Renal cortex interstitium (tissue), 11 donors: ENCODE measurements at regions not wholly inside any gene's neighbourhood (a gene's known extent, or its start where the extent isn't known, plus 50 kb on each side); places are given as distances from the start of the nearest gene placed in this dataset.
A peak's percentile ranks its signal among the peaks of the same experiment; 100 is the strongest.
"Not testable (repeated sequence)": the region's sequence is repeated elsewhere in the genome, so short reads cannot be mapped to it uniquely, and the experiment has no call there.

Source experiments
- DNase-seq, 11 donors: peaks; one replicate each; pipeline ENCODE4 v3.0.0-alpha.2; 2013; ENCODE audit warnings: low read depth in 9 of 11, low spot score in 4 of 11; ENCODE audit errors: extremely low read depth in 1 of 11

GRCh38 chr1:60247467-60247866 lies 173.9 kb upstream of the C1orf87 start:
- not testable (repeated sequence) for DNase-seq

- no peak for DNase-seq
These were observed 171.8 kb upstream of the C1orf87 start for GRCh38 chr1:60245324-60245723.

- no peak for DNase-seq
These were observed 171.3 kb upstream of the C1orf87 start for GRCh38 chr1:60244906-60245305.

DNA sequence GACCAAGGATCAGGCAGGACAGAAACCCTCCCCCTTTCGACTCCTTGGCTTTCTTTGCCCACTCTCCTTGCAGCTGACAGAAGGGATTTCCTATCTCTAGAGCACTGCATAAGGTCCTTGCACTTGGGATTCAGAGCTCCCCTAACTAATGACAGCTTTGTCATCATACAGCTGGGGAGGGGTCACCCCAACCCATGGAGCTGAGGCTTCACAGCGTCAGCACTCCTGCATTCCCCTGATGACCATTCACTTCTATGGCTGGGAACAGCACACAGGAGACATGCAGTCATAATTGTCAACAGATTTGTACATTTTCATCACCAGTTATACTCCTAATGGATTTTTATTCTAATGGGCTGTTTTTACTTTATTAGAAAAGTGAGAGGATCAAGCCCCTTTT lies 161.7 kb upstream of the C1orf87 start:
- DNase-seq: no peak

DNA sequence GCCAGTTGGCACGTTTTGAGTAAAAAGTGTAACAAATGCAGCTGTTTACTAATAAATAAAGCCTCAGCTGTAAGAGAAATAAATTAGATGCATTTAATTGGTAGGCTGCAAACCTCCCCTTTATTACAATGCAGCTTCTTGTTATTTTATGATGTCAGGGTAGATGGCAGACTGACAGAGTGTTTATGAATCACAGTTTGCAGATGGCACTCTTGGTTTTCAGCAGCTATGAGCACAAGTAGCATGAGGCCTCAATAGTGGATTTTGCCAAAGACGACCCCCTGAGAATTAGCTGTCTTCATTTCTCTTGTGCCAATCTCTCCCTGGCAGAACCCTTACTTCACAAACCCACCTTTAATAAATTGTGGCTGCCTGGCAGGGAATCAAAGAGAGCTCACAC lies 161.2 kb upstream of the C1orf87 start:
- DNase-seq: no peak

GRCh38 chr1:60229821-60230220 lies 156.3 kb upstream of the C1orf87 start:
- DNase-seq: no peak

GRCh38 chr1:60228041-60228491 lies 154.5 kb upstream of the C1orf87 start:
- DNase-seq: no peak

DNA sequence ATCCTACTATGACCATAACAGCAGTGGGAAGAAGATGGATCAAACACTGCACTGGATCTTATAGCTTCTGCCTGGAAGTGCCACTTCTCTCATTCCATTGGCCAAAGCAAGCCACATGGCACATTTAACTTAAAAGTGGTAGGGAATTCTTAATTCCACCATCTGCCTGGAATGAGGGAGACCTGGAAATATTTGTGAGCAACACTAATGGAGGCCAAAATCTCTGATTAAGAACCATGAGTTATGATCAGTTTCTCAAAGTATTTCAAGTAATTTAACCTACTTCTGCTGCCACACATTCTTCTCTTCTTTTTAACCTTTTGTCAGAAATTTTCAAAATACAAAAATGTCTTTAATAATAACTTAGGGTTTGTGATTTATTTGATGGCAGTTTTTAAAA lies 154.0 kb upstream of the C1orf87 start:
- no peak for DNase-seq

GRCh38 chr1:60225486-60225885 lies 151.9 kb upstream of the C1orf87 start:
- DNase-seq: no peak

GRCh38 chr1:60224523-60224922 lies 151.0 kb upstream of the C1orf87 start:
- DNase-seq: no peak

- DNase-seq: no peak
These were observed 149.6 kb upstream of the C1orf87 start for GRCh38 chr1:60223158-60223557.

DNA sequence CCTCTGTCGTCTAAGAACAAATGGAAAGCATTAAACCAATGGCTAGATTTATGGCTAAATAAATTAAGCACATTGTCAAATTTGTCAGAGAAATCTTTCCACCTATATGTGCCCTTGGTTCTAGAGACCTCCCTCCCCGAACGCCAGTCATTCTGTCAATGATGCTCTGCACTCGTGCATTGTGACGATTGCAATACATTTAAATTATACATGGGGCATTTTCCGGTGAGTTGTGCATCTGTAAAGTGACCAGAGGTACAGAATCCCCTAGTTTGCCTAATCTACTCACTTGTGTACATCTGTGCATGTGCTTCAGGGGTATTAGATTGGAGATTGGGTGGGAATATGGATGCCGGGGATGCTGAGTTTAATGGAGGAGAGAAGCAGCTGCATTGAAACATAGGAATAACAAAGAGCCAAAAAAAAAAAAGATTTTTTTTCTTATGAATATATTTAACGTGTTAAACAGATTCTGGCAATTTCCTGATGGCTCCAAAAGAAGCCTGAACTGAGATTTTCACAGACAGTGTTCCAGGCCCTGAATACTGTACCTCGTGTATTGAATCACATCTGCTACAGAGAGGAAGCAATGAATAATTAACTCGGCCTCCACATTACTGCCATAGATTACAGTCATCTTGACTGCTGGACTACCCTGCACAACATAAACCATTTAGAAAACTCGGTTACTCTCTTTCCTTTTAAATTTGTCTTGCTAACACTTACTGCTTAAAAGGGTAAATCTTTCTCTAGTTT lies 149.0 kb upstream of the C1orf87 start:
- DNase-seq: peak in 5 of 11 donors; percentile 0 to 10 (median 6)

DNA sequence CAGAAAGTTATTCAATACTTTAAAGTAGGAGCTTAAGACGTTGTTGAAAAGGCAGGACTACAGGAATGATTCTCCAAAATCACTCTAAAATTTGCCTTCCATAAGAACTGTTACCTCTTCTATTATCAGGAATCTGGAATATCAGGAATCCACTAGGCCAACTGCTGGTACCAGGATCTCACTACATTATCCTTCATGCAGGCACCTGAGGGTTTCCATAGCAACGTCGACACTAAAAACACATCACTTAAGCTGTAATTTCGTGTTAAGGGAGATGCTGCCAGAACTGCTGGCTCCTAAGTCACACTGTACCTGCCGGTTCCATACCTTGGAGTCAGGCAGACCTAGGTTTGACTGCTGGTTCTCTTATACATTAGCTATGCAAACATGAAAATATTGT lies 139.7 kb upstream of the C1orf87 start:
- DNase-seq: no peak

DNA sequence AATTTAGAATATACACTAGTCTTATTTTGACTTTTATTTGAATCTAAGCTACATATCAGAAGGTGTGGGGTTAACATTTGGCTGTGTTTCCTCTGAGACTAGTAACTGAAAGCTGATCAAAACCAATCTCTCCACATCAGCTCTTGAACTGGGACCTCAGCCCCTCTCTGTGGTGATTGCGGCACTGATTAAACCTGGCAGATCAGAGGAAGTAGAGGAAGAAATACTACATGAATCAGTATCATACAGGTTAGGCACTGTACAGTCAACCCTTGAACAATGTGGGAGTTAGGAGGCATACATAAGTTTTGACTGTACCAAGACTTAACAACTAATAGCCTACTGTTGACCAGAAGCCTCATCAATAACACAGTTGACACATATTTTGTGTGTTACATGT lies 122.5 kb upstream of the C1orf87 start:
- DNase-seq: no peak

- no peak for DNase-seq
These were observed 112.1 kb upstream of the C1orf87 start for GRCh38 chr1:60185684-60186083.

DNA sequence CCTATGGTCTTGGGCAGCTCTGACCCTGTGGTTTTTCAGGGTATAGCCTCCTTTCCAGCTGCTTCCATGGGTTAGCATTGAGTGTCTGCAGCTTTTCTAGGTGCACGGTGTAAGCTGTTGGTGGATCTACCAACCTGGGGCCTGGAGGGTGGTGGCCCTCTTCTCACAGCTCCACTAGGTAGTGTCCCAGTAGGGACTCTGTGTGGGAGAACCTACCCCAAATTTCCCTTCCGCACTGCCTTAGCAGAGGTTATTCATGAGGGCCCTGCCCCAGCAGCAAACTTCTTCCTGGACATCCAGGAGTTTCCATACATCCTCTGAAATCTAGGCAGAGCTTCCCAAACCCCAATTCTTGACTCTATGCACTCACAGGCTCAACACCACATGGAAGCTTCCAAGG lies 111.0 kb upstream of the C1orf87 start:
- no peak for DNase-seq

DNA sequence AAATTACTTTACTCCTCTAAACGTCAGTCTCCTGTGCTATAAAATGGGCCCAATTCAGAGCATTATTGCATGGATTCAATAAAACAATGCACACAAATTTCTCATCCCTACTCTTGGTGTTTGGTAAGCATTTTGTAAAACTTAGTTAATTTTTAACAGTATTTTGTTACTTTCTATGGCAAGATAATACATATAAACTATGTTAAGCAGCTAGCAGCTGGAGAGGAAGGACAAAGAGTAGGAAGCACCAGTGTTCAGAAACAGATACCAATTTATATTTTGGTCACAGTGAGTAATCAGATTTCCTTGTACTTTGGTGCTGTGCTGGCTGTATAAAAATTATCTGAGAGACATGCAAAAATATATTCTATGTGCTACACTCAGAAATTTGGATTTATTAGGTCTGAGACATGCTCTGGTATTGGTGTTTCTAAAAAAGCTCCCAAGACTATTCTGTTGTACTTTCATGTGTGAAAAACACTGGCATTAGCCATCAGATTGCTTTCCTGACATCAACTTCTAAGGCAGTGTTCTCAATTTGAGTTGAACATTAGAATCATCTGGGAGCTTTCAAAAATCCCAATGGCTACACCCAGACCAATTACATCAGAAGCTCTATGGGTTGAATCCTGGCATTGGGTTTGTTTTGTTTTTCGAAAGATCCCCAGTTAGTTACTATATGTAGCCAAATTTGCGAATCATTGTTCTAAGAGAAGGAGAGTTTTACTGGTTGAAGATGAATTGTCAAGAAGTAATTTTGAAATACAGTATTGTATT lies 100.3 kb upstream of the C1orf87 start:
- no peak for DNase-seq

GRCh38 chr1:60173006-60173405 lies 99.4 kb upstream of the C1orf87 start:
- DNase-seq: no peak

GRCh38 chr1:60171801-60172200 lies 98.2 kb upstream of the C1orf87 start:
- no peak for DNase-seq

DNA sequence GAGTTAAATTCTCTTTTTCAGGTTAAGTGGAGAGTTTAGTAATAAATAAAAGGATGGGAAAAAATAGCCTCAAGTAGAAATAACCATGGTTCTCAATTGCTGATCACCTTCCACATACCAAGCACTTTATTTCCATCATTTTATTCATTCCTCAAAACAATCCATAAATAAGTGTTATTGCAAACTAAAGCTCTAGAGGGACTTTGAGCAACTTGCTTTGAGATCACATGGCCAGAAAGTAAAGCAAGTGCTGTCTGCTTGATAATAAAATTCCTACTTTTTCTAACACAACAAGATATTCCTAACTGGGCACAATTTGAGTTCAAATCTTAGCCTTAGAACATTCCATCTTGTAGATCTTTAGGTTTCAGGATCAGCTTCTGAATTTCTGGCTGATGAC lies 97.1 kb upstream of the C1orf87 start:
- DNase-seq: no peak

- no peak for DNase-seq
These were observed 95.6 kb upstream of the C1orf87 start for GRCh38 chr1:60169206-60169605.
